ENCODE measurements at regions not wholly inside any gene's neighbourhood (a gene's known extent, or its start where the extent isn't known, plus 50 kb on each side); places are given as distances from the start of the nearest gene placed in this dataset.
"Not testable (repeated sequence)": the region's sequence is repeated elsewhere in the genome, so short reads cannot be mapped to it uniquely, and the experiment has no call there.

DNA sequence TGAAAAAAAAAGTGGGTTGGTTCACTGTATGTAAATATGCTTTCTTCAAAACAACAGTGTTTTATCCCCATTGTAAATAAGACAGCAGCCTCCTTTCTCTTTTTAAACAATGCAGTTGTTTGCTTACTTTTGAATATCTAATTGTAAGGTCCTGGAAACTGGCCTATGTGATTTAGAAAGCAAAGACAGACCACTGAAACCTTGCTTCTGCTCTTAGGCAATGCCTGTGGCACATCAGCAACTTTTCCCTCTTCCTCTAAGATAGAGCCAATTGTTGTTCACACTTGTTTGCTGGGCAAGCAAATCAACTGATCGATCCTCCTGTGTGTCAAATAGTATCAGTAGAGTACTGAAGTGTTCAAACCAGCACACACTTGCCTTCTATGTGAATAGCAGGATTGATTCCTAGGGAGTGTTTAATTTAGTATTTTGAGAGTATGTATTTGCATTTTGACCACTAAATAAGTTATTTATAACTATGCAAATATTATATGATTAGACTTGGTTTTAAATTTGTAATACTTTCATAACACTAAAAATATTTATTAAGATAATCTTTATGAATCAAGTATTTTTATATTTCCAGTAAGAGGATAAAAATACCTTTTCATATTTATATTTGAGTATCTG is 55.4 kb upstream of the GRPR start:
- DNase-seq (ENCODE audit: low read depth in 3 of 3, low spot score in 2 of 3), result no peak

- DNase-seq (ENCODE audit: low read depth in 3 of 3, low spot score in 2 of 3), result no peak
Observed at GRCh38 chrX:16063921-16064320, 59.4 kb upstream of the GRPR start.

DNA sequence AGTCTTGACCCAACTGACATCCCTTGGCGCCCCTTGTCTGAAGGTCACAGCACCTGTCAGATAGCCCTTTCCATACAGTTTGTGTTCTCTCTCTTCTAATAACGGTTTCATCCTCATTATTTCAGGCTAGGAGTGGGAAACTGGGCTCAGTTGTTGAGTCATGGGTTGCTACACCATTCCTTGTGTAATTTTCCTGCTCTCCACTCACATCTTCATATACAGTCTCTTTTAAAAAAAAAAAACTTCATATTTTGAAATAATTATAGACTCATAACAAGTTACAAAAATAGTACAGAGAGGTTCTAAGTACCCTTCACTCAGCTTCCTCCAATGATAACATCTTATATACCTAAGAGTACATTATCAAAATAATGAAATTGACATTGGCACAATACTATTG is 60.2 kb upstream of the GRPR start:
- DNase-seq (ENCODE audit: low read depth in 3 of 3, low spot score in 2 of 3), result no peak

DNA sequence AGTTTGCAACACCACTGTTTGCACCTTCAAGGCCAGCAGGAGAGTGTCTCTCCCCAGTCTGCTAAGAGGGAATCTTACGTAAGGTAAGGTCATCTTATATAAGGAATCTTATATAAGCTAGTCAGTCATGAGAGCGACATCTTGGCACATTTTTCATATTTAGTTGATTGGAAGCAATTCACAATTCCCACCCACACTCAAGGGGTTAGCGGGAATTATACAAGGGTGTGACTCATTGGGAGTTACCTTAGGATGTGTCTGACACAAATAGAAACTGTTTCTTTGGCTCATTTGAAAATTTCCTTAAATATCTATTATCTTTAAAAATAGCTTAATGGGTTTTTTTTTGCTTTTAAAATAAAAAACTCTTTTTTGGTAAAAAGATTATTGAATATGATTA is 62.1 kb upstream of the GRPR start:
- DNase-seq (ENCODE audit: low read depth in 3 of 3, low spot score in 2 of 3), result no peak

DNA sequence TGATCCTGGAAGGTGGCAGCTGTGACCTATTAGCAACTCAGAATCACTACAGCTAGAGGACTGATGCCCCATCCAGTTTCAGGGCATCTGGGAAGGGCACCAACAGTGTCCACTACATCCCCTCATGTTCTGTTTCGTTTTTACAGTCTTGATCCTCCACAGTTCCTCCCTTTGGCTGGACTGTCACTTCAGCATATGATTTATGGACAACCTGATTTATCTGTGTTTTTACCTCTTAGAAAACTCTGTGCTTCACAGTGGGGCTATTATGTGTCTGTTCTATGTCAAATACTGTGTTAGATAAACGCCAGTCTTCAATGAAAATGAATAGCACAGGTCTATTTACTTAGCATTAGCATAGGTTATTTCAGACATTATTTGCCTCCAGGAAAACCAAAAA is 63.1 kb upstream of the GRPR start:
- DNase-seq (ENCODE audit: low read depth in 3 of 3, low spot score in 2 of 3), result no peak

GRCh38 chrX:16049126-16049525 is 74.2 kb upstream of the GRPR start:
- DNase-seq (ENCODE audit: low read depth in 3 of 3, low spot score in 2 of 3), result not testable (repeated sequence)

GRCh38 chrX:16042980-16043379 is 80.4 kb upstream of the GRPR start:
- no peak for DNase-seq (ENCODE audit: low read depth in 3 of 3, low spot score in 2 of 3)

DNA sequence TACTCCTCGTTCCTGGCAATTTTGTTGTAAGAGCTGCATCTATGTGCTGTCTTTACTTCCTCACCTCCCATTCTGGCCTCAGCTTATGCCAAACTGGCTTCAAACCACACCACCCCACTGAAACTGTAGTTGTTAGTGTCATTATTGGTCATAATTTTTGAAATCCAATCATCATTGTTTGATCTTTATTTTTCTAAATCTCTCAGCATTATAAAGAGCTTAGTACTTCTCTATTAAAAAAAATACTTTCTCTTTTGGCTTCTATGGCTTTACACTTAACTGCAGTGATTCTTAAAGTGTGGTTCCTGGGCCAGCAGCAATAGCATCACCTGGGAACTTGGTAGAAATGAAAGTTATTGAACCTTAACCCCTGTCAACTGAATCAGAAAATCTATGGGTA is 83.5 kb upstream of the GRPR start:
- DNase-seq (ENCODE audit: low read depth in 3 of 3, low spot score in 2 of 3), result no peak

- DNase-seq (ENCODE audit: low read depth in 3 of 3, low spot score in 2 of 3), result no peak
Observed at GRCh38 chrX:16039363-16039762, 84.0 kb upstream of the GRPR start.

DNA sequence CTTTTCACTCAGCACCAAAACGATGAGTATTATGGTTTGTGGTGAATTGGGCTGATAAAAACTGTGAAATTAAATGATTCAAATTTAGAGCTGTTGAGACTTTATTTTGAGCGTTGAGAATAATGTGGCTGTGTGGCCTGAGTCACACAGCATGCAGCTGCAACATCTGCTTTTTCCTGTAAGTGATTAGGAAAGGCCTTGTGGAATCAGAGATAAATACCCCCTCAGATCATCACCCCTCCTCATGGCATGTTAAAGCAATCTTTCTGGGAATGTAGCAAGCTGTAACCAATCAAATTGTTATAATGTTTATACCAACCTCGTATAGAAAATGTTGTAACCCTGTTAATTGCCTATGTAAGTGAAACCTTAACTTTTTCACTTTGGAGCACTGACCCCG is 90.0 kb upstream of the GRPR start:
- DNase-seq (ENCODE audit: low read depth in 3 of 3, low spot score in 2 of 3), result no peak

- no peak for DNase-seq (ENCODE audit: low read depth in 3 of 3, low spot score in 2 of 3)
Observed at GRCh38 chrX:16028576-16028975, 94.8 kb upstream of the GRPR start.

DNA sequence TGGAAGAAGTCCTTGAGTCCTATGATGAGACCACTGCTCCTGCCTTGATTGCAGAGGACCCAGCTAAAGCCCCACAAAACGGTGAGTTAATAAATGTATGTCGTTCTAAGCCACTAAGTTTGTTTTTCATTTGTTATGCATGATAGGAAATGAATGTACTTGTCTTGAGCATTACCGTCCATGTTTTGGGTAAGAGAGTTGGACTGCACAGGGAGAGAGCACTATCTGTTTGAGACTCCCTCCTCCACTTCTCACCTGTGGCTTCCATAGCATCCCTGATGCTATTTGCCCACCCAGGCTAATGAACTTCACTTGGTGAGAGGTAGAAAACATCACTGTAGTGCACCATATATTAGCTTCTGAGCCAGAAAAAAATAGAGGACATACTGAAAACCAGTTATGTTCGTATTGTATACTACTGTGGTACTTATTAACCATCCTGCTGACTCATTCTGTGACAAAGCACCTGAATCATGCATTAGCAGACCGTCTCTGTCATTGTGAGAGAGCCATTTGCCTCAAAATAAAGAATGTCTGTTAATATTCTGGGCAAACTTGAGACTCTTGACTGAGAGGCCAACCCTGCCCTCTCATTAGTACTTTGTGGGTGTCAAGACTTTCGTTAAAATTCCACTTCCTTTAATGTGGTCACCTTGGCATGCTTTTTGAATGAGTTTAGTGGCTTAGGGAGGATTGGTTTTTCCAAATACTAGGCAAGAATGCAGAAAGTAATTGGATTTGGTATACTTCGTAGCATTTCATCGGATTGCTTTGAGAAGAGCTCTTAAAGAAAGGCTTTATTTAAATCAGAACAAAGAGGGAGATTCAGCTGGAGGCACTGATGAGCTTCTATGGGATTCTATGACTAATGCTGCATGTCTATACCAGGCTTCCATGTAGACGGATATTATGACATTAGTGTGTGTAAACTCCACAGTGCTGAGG is 99.3 kb upstream of the GRPR start:
- no peak for DNase-seq (ENCODE audit: low read depth in 3 of 3, low spot score in 2 of 3)

- DNase-seq (ENCODE audit: low read depth in 3 of 3, low spot score in 2 of 3), result no peak
Observed at GRCh38 chrX:16022580-16023200, 100.7 kb upstream of the GRPR start.

DNA sequence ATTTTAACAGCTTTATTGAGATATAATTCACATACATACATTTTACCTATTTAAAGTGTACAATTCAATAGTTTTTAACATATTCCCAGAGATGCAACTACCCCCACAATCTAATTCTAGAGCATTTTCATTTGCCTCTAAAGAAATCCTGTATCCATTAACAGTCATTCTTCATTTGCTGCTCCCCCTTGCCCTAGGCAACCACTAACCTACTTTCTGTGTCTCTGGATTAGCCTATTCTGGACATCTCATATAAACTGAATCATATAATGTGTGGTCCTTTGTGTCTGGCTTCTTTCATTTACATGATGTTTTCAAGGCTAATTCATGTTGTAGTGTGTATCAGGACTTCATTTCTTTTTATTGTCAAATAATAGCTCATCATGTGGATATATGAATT is 105.1 kb upstream of the GRPR start:
- no peak for DNase-seq (ENCODE audit: low read depth in 3 of 3, low spot score in 2 of 3)

- DNase-seq (ENCODE audit: low read depth in 3 of 3, low spot score in 2 of 3), result no peak
Observed at GRCh38 chrX:16014171-16014570, 109.2 kb upstream of the GRPR start.

DNA sequence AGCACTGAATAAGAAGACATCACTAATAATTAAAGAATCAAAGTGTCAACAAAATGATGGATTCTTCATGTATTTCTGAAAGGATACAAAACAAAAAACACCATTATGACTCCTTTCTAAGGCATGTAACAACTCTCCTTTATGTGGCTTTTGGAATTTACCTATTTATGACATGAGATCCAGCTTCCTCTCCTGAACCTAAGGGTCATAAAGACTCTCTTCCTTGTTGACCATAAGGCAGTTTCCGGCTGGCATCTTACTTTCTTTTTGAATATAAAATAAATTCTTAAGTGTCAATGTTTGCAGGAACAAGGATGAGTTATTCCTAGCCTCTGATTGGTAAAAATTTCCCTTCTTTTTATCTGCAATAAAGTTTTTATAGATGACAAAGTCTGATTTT is 111.1 kb upstream of the GRPR start:
- no peak for DNase-seq (ENCODE audit: low read depth in 3 of 3, low spot score in 2 of 3)

GRCh38 chrX:16005917-16006316 is 117.4 kb upstream of the GRPR start:
- no peak for DNase-seq (ENCODE audit: low read depth in 3 of 3, low spot score in 2 of 3)

- no peak for DNase-seq (ENCODE audit: low read depth in 3 of 3, low spot score in 2 of 3)
Observed at GRCh38 chrX:16002185-16002584, 121.2 kb upstream of the GRPR start.

DNA sequence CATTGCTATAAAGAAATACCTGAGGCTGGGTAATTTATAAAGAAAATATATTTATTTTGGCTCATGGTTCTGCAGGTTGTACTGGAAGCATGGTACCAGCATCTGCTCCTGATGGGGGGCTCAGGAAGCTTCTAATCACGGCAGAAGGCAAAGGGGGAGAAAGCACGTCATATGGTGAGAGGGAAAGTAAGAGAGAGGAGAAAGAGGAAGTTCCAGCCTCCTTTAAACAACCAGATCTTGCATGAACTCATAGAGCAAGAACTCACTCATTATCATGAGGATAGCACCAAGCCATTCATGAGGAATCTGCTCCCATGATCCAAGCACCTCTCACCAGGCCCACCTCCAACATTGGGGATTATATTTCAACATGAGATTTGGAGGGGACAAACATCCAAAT is 125.0 kb upstream of the GRPR start:
- no peak for DNase-seq (ENCODE audit: low read depth in 3 of 3, low spot score in 2 of 3)

GRCh38 chrX:15989716-15990115 is 133.6 kb upstream of the GRPR start:
- DNase-seq (ENCODE audit: low read depth in 3 of 3, low spot score in 2 of 3), result no peak

DNA sequence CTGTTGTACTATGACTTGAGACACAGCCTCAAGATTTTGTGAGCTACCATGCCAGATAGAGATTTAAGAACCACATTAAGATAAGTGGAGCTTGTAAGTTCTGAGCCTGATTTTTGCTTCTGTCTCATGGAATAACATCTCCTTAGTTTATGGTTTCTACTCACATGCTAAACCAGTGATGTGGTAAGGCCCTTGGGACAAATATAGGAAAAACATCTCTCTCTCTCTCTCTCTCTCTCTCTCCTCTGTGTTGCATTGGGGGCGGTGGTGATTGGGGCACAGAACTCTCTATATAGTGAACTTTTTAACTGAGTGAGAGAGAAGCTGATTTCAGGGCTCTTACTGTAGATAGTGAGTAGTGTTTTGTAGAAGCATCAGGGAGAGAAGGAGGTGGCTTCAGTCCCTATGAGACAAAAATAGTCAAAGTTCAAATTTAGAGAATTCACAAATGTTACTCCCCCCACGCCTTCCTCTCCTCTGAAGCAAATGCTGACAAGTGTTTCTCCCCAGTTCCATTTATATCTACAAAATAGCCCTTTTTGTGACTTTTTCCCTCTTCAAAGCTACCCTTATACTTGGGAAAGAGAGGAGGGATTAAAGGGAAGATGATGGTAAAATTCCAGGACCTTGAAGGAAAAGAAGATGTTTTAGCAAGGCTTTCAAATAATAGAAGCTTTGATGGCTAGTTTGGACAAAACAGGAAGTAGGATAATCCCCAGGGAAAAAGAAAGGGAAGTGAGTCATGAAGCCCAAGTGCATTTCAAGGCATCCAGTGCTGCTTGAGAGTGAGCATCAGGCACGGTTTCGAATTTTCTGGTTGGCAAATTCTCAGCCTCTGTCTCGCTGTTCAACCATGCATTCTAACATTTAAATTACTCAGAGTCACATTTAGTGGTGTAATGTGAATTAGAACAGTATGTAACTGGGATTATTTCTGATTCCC is 134.3 kb upstream of the AP1S2 start:
- no peak for DNase-seq (ENCODE audit: low read depth in 3 of 3, low spot score in 2 of 3)
